Stimulated activated naive CD8-positive, alpha-beta T cell treated with anti-CD3 and anti-CD28 coated beads, Interleukin-15, Interleukin-2, amounts not matched to agents 100 U/mL and 50 U/mL, for 24 hours (primary cell): ENCODE measurements at regions not wholly inside any gene's neighbourhood (a gene's known extent, or its start where the extent isn't known, plus 50 kb on each side); places are given as distances from the start of the nearest gene placed in this dataset.
"Not testable (repeated sequence)": the region's sequence is repeated elsewhere in the genome, so short reads cannot be mapped to it uniquely, and the experiment has no call there.

Experiments
- ATAC-seq: fragments of 150-1000 bp; cut with Tn5 transposase; one replicate; pipeline ENCODE4 v1.10.0; 2021
- DNase-seq: peaks from one replicate; pipeline ENCODE4 v3.0.0; 2021

DNA sequence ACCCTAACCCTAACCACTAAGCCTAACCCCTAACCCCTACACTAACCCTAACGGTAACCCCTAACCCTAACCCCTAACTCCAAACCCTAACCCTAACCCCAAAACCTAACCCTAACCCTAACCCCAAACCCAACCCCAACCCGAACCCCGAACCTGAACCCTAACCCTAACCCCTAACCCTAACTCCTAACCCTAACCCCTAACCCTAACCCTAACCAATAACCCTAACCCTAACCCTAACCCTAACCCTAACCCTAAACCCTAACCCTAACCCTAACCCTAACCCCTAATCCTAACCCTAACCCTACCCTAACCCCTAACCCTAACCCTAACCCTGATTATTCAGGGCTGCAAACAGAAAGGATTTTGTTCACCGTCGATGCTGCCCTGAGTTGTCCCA, 144.6 kb upstream of the DUSP22 start:
- not testable (repeated sequence) for ATAC-seq, DNase-seq

GRCh38 chr6:148051-148984, 144.0 kb upstream of the DUSP22 start:
- ATAC-seq = peak; percentile 94
- peak; percentile 91 for DNase-seq

- not testable (repeated sequence) for DNase-seq, ATAC-seq
These were observed 142.1 kb upstream of the DUSP22 start for GRCh38 chr6:150147-150546.

DNA sequence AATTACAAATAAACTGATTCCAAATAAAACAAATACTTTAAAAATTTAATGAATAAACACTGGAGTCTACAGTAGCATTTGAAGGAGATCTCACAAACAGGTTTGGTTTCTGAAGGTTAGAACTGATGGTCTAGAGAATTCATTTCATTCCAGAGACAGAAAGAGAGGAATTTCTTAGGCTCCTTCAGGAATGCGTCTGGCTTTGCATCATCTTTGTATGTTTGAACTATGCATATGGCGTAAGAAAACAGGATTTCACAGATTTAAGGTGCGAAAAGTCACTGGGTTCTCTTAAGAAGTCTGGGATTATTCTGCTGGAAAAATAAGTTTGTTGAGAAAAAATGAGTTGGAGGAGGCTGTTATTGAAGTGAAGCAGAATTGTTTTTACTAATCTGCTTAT, 139.9 kb upstream of the DUSP22 start:
- ATAC-seq, DNase-seq: not testable (repeated sequence)

DNA sequence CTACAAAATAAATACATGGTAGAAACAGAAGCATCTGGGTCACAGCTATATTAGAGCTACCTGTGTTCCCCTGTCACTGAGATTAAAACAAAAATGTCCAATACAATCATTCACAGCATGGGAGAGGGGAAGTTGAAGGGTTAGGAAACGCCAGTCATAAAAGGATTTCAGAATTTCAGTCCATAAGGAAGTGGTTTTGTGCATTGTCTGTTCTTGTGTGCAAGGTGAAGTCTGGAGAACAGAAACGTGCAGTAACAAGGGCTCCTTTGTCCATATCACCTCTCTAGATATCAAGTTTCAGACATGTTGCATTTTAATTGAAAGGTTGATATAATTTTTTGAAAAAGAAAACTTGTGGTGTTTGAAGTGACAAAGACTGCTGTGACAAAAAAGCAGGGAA, 139.3 kb upstream of the DUSP22 start:
- not testable (repeated sequence) for DNase-seq, ATAC-seq

DNA sequence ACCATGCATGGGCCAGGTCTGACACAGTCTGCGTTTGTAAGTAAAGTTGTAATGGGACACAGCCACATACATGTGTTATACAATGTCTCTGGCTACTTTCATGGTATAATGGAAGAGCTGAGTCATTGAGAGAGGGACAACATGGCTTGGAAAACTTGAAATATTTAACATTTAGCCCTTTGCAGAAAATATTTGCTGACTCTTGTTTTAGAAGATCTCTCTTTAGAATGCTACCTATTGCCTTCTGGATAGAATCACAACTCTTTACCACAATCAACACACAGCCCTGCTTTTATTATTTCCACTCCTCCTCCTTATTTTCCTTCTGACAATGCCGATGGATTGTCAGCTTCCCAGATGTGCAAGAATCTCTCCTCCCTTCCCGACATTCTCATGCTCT, 138.4 kb upstream of the DUSP22 start:
- DNase-seq, ATAC-seq: not testable (repeated sequence)

GRCh38 chr6:154321-155092, 137.8 kb upstream of the DUSP22 start:
- ATAC-seq, DNase-seq: not testable (repeated sequence)

GRCh38 chr6:156010-156409, 136.3 kb upstream of the DUSP22 start:
- DNase-seq (no peak), ATAC-seq (no peak)

- ATAC-seq, DNase-seq: not testable (repeated sequence)
These were observed 135.7 kb upstream of the DUSP22 start for GRCh38 chr6:156441-157140.

DNA sequence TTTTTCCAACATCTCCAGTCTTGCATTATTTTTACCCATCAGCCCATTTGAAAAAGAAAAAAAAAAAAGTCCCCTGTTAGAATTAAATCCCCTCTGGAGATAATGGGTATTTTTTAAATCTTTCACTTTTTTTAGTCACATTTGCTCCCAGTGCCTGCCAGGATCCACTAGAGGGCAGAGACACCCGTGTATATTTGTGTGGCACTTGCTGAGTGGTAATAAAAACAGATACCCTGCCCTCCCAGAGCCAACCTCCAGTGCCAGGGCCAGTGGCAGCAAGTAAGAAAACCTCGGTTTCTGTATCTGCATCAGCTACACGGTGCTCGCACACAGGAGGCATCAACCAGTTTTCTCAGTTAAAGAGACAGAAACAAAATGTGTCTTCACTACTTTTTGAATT, 135.1 kb upstream of the DUSP22 start:
- not testable (repeated sequence) for ATAC-seq, DNase-seq

- DNase-seq, ATAC-seq: not testable (repeated sequence)
These were observed 130.6 kb upstream of the DUSP22 start for GRCh38 chr6:161657-162056.

DNA sequence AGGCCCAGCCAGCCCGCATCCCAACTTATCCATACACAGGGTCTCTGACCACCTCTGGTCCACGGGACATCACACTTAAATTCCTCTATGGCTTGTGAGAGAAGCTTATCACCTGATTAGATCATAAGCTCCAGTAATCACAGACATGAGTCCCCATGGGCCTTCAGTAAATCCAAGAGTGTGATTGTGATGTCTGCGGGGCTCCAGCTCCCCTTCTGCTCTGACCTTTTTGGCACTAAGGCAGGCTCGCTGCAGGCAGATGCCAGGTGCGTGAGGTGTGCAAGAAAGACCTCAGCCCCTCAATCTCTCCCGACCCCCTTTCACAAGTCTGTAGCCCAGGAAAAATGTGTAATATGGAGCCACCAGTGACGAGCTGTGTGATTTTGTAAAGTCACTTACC, 127.6 kb upstream of the DUSP22 start:
- no peak for DNase-seq
- ATAC-seq = no peak

- DNase-seq (no peak), ATAC-seq (no peak)
These were observed 127.0 kb upstream of the DUSP22 start for GRCh38 chr6:165263-165662.

- DNase-seq (no peak), ATAC-seq (no peak)
These were observed 126.4 kb upstream of the DUSP22 start for GRCh38 chr6:165906-166305.

- no peak for ATAC-seq
- DNase-seq = no peak
These were observed 123.3 kb upstream of the DUSP22 start for GRCh38 chr6:168865-169455.

- ATAC-seq (no peak), DNase-seq (no peak)
These were observed 118.3 kb upstream of the DUSP22 start for GRCh38 chr6:174036-174435.

- DNase-seq (no peak), ATAC-seq (no peak)
These were observed 116.6 kb upstream of the DUSP22 start for GRCh38 chr6:175680-176079.

DNA sequence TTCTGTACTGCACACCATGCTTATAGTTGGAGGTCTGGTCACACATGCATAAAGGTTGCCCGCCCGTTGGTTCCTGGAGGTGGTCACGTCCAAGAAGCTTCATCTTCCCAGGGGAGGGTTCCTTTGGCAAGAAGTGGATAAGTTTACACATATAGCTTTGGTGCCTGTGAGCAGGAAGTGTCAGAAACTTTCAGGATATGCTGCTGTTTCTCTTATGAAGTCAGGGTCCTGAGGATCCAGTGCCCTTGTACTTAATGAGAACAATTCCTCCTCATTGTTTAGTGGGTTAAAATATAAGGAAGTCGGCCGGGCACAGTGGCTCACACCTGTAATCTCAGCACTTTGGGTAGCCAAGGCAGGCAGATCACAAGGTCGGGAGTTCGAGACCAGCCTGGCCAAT, 115.5 kb upstream of the DUSP22 start:
- ATAC-seq = no peak

GRCh38 chr6:178119-178518, 114.2 kb upstream of the DUSP22 start:
- peak; percentile 20 for ATAC-seq
- no peak for DNase-seq

More for the DNA sequence above, 115.5 kb upstream of the DUSP22 start:
- no peak for DNase-seq

DNA sequence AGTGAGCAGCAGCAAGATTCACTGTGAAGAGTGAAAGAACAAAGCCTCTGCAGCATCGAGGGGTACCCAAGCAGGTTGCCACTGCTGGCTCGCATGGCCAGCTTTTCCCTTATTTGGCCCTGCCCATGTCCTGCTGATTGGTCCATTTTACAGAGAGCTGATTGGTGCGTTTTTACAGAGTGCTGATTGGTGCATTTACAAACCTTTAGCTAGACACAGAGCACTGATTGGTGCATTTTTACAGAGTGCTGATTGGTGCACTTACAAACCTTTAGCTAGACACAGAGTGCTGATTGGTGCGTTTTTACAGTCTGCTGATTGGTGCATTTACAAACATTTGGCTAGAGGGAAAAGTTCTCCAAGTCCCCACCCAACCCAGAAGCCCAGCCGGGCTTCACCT, 113.4 kb upstream of the DUSP22 start:
- not testable (repeated sequence) for ATAC-seq, DNase-seq

DNA sequence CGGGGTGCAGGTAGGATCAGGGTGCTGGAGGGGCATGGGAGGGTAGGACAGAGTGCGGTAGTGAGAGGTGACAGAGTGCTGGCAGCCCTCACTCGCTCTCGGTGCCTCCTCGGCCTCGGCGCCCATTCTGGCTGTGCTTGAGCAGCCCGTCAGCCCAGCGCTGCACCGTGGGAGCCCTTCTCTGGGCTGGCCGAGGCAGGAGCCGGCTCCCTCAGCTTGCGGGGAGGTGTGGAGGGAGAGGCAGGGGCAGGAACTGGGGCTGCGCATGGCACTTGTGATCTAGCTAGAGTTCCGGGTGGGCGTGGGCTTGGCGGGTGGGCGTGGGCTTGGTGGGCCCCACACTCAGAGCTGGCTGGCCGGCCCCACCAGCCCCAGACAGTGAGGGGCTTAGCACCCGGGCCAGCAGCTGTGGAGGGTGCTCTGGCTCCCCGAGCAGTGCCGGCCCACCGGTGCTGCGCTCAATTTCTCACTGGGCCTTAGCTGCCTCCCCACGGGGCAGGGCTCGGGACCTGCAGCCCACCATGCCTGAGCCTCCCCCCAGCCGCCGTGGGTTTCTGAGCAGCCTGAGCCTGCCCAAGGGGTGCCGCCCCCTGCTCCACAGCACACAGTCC, 112.8 kb upstream of the DUSP22 start:
- ATAC-seq (no peak), DNase-seq (no peak)
